NCI-H2081 (cell line): ENCODE measurements at regions not wholly inside any gene's neighbourhood (a gene's known extent, or its start where the extent isn't known, plus 50 kb on each side); places are given as distances from the start of the nearest gene placed in this dataset.
"Not testable (repeated sequence)": the region's sequence is repeated elsewhere in the genome, so short reads cannot be mapped to it uniquely, and the experiment has no call there.

Experiments
- DNase-seq, 2 experiments: peaks; one replicate each; lab custom pipeline; 2025; lab: John Stamatoyannopoulos, UW

DNA sequence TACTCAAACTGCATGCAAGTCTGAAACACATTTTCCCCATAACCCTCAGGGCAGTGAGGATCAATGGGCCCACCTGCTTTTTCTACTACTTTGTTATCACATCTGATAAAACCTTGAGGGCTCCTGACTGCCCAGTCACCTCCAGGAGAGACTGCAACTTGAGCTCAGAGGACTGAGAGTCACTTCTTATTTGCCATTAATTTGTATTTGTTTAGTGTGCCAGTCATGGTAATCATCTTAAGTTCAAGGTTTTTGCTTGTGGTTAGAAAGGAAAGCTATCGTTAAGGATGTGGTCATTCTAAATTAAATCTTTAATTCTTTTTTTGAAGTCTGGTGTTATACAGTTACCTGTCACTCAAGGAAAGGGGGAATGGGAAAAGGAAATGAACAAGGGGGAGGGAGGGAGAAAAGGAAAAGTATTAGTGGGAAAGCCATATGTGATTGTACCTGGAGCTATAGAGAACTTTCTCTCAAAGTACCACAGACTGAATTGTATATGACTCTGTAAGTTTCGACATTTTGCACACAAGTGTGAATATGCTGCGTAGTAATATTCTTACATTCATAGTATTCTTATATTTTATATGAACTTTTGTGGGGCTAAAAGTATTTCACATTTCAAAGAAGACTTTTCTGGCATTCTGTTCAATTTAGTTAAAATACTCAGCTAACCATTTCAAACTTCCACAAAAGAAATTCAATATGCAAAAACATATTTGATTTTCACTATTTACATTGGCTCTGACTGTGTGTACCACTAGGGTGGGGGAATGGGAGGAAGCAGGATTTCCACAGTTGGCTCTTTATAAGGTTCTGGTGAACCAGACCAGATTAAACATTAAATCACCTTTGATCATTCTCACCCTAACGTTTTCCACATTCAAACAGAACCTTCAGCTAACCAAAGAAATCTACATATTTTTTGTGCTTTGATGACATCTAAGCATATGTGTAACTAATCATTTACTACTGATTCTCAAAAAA is 166.5 kb upstream of the ATP11B start:
- DNase-seq, result peak in 1 of 2 experiments; percentile 38

DNA sequence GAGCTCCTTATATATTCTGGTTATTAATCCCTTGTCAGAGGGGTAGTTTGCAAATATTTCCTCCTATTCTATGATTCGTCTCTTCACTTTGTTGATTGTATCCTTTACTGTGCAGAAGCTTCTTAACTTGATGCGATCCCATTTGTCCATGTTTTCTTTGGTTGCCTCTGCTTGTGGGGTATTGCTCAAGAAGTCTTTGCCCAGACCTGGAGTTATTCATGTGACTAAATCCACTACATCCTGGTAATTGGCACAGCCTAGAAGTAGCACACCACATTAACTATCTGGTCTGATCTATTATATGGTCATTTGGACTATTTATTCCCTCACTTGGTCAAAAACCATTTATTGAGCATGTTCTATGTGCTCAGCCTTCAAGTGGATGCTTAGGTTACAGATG is 164.8 kb upstream of the ATP11B start:
- no peak for DNase-seq

DNA sequence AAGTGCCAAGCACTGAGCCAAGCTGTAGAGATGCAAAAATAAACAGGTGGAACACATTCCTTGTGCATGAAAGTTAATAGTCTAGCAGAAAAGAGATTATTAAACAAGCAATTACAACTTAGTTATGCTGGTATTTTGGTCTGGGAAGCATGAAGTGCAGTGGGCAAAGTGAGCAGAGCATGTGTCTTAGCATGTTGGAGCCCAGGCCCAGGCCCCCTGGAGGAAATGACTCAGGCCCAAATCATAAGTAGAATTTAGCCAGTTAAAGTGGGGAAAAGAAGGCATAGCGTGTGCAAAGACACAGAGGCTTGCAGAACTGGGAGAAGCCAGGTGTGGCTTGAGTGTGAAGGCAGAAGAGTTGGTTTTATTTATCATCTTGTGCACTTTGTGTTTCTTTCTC is 163.8 kb upstream of the ATP11B start:
- DNase-seq, result no peak

DNA sequence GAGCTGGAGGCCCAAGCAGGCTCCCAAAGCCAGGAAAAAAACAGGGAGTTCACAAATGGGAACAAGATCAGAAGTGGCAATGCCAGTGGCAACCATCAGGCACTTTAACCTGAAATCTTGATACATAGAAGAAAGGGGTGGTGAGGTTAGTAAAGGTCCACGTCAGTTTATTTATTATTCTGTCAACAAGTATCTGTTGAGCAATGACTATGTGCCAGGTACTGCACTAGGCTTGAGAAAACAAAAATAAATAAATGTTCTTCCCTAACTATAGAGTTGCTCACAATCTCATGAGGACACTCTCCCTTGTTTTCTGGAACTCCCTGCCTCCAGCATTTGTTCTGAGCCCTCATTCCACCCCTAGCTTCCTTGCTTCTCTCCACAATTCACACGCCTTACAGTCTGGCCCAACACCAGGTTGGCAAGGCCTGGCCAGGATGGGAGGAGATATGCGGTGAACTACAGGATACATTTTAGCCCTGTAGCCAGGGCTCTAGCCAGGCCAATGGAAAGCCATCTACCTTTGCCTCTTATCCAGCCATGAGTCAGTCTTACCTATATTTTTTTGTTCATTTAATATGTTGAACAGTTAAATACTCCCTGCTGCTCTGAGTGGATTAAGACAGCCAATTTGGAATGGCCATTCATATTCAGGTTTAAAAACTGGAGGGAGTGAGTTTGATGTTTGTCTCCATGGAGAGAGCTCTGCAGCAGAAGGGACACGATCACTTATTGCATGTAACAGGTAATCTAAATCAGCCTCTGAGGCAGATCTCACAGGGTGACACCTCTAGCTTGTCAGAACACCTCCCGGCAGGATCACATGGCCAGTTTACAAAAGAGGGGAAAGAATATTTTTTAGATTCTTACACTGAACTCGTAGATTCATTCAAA is 161.9 kb upstream of the ATP11B start:
- no peak for DNase-seq

DNA sequence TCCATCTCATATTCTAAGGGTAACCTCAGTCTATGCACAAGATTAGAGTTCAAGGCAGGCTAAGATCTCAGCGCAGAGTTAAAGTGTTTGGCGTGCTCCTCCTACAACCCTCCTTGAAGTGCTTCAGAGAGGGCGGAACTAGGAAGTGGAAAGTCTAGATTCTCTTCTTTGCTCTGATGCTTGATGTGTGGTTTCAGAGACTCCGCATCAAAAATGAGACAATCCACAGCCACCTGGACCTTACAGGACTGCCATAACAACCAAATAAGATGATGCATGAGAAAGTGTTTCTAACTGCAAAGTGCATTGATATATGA is 161.3 kb upstream of the ATP11B start:
- no peak for DNase-seq

DNA sequence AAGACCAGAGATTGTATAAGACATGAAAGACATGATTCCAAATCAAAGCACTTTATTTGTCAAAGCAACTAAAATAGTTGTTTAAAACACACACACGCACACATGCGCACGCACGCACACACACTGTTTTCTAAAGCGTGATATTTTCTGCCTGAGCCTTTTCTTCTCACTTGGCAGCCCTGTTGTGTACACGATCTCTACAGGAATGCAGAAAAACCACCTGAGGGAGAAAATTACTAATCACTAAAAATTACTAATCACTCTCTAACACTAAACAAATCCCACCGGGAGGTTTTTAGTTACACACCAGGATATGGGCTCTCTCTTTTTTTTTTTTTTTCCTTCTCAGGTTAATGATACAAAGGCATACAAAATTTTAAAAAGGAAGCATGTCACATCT is 160.1 kb upstream of the ATP11B start:
- DNase-seq, result no peak

DNA sequence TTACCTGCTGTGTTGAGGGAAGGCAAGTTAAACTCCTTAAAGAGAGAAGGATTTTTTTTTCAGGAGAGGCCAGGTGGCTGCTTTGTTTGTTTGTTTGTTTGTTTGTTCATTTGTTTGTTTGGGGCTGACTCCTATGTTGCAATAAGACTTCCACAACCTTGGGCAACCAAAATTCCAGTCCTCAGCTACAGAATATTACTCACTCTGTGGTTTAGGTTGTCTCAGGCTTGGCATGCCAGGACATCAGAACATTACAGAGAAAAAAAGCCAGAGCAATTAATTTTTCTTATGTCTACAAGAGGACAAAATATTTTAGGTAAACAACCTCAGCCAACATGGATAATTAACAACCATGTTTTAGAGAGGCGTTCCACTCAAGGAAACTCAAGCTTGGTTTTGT is 156.7 kb upstream of the ATP11B start:
- no peak for DNase-seq

DNA sequence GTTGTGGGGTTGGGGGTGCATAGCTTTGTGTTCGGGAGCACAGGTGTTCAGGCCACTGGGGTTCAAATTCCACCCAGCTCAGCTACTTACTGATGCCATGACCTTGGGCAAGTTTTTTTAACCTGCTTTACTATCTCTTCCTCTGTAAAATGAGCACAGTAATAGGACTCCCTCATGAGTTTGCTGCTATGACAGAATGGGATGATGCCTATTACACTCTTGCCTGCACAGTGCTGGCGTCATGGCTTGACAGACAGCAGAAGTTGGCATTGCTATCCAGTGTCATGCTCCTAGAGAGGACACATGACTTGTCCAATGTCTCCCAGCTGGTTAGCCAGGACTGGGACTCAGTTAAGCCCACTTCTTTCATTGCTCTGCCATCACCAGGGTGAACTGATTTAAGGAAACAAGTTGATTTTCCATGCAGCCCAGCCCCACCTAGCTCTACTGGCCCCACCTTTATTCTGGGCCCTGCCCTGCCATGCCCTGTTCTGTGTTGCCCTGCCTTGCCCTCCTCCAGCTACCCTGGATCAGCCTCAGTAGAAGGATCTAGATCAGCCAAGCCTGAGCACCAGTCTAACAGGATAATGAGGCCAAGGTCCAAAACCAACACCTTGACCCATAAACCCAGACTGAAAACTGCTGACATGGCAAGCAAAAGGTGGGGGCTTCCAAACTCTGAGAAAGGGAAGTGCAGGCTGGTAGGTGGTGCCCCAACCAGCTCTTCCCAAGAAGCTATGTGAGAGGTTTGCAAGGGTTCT is 155.8 kb upstream of the ATP11B start:
- no peak for DNase-seq

DNA sequence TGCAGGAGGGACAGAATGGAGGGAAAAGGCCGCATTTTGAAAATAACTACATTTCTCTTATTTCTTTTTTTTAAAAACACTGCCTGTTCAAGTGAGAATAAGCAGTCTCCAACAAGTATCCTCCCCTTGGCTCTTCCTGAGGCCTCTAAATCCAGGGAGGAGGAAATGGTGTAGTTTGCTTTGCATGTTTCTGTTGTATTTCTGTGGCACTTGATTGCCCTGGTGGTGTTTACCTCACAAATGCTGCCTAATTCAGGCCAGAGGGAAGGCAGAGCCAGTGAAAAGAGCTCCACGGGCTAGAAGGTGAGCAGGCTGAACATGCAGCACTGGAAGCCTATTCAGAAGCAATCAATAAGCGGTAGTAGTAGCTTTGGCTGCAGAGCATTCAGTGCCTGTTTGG is 149.3 kb upstream of the ATP11B start:
- DNase-seq, result no peak

DNA sequence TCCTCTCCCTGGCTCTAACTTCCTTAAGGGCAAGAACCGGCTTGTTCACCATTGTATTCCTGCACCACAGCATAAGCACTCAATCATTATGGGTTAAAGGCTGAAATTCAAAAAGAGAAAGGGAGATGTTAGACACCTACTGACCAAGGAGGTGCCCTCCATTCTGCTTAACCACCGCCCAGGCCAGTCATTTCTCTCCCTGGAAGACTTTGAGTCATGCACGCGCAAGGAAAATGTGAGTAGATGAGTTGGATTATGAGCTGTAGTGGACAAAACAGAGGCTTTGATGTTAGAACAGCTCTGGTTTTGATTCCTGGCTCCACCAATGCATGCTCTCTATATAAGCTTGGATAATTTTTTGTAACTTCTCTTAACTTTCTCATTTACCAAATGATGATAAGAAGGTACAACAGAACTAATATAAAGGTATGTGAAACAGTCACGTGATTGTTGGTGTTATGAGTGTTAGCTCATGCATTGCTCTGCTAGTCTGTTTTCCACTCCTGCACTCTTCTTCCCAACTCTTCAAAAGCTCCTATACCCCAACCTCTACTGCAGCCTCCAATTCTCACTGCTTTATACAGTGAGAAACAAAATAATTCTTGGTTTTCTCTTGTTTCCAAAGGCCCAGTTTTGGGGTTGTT is 148.4 kb upstream of the ATP11B start:
- DNase-seq, result no peak

DNA sequence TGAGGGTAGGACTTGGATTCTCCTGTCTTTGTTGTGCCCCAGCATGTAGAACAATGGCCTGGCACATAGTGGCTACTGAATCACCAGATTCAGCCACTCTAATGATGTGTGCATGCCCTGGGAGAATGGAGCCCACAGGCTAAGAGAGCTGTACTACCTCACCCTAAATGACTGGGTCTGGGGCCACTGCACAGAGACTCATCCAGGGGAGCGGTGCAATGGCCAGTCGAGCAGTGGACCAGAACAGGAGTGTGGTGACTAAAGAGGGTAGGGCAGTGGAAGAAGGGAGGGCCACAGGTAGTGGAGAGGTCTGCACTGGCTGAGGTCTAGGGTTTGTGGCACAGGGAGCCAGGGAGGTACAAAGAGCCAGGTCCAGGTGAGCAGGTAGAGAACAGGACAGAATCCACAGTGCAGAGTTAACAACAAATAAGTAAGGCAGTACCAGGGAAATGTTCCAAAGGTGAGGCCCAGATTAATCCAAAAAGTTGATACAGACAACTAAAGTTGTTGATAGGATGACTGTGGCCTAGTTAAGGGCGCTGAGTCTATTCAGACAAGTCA is 142.7 kb upstream of the ATP11B start:
- no peak for DNase-seq

DNA sequence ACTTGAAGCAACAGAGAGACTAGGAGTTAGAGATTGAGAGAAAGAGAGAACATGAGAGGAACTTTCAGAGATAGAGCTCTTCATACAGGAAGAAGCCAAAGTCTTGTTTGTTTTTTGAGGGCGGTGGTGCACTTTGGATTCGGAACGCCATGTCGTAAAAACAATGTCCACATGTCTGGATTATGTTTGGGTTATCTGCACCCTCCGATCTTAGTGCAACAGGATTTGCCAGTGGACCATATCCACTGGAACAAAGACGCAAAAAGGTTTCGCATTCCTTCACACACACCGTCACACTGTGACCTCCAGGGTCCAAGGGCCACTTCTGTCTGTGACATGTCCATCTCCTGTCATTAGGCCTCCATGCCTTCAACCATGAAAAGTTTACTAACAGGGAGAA is 141.8 kb upstream of the ATP11B start:
- DNase-seq, result no peak

DNA sequence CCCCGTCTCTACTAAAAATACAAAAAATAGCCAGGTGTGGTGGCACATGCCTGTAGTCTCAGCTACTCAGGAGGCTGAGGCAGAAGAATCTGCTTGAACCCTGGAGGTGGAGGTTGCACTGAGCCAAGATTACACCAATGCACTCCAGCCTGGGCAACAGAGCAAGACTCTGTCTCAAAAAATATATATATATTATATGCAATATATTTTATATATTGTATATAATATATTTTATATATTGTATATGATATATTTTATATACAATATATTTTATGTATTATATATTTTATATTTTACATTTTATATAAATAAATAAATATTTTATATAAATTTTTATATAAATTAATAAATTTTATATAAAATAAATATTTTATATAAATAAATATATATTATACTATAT is 140.2 kb upstream of the ATP11B start:
- DNase-seq, result not testable (repeated sequence)

DNA sequence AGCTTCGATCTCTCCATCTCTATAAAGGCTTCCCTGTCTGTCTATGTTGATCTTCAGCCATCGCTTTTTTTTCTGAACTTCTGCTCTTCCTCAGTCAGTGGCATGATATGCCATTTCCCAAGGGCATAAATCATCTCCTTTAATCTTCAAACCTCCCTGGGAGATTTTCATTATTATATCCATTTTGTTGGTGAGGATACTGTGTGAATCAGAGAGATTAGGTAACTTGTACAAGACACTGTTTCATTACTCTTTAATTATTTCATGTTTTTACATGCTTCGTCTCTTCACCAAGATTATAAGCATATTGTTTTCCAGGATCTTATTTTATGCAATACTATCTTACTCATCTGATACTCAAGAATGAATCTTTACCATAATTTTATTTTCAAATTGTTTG is 124.8 kb upstream of the ATP11B start:
- DNase-seq, result no peak

DNA sequence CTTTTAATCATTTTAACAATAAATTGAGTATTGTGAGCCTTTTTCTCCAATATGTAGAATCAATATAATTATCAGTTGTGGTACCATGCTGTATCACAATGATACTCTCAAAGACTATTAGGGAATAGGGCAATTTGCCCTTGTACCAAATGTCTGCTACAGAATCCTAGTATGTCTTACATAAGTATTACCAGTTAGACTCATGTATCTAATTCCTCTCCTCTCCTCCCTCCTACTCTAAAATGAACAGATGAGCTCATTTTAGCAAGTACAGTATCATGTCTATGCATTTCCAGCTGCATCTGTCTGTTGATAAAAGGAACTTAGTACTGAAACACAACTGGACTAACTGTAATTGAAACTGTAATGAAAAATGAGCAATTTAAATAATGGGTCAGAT is 124.3 kb upstream of the ATP11B start:
- no peak for DNase-seq

DNA sequence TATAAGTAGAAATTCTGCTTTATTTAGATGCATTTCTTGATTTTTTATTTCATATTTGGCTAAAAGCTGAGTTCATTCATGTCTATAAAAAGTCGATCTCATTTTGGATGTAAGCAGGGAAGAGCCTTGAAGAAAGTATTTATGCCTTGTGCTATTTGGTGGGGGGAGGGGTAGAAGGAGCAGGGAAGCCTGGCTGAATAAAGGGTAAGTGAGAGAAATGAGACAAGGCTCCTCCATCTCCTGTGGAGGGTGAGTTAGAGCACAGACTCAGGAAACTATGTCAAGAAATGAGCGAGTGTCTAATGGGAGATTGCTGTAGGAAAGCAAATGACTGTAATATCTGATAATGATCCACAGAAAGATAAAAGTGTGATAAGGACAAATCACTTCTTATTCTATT is 121.8 kb upstream of the ATP11B start:
- DNase-seq, result no peak

DNA sequence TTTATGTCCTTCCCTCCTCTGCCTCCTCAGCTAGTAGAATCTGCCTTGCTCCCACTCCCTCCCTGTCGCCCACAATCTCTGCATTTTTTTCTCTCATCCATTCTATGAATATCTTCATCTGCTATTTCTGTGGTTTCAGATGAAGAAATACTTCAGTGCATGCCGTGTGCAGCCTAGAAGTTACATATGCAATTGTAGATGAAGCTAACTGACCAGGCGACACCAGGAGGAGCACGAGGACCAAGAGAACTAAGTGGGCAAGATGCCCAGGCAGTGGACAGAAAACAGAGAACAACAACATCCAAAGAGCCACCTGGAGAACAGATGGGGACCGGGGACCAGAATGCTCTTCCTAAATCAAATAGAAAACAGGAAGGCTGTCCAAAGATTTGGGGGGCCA is 121.4 kb upstream of the ATP11B start:
- no peak for DNase-seq

DNA sequence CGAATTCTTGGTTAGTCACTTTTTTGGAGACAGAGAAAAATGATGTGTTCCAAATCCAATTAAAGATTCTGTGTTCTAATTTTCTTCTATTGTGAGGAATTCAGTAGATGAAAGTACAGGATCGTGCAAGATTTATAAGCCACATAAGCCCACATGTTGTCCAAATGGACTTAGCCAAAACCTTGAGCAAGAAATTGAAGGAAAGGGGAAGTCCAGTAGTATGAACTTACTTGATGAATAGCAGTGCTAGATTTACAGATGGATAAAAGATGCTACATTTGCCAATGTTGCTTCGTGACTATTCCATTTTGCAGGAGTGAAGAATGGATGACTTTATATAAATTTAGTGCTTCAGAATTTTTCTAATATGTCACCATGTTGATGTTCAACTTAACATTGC is 120.0 kb upstream of the ATP11B start:
- no peak for DNase-seq

DNA sequence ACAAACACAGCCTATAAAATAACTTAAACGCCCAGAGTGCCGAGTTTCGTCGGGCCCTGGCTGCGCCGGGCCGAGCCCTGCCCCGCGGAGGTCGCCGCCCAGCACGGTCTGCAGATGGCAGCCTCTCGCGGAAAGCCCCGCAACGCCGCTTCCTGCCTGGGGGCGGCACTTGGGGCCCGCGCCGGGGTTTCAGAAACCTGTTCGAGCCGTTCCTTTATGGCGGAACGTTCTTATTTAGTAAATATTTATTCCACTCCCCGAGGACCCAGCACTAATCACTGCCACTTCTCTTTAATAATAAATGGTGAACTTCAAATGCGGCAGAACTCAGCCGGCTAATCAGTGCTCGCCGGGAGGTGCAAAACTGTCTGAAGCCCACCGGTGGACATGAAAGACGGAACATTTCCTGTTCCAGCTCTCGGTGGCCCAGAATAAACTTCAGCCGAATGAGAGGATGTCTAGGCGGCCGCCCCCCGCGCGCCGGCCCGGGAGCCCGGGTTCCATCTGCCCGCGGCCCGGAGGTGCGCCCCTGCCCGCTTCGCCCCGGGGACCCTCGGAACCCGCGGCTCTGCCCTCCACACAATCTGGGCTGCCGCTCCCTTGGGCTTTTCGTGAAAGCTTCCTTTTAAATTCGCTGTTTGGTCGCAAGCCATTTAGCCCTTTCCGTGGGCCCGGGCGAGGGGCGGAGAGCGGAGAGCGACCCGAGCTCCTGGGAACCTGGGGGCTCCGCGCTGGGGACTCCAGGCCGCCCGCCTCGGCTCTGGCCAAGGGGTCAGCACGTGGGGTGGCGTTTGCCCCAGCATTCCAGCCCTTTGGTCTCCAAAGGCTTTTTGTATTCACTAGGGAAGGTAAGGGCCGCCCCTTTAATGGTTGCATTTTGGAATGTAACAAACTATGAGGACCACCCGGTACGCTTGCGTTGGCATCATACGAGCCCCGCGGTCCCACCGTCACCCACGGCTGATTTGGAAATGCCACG is 110.8 kb upstream of the ATP11B start:
- peak; percentile 62 to 68 for DNase-seq

DNA sequence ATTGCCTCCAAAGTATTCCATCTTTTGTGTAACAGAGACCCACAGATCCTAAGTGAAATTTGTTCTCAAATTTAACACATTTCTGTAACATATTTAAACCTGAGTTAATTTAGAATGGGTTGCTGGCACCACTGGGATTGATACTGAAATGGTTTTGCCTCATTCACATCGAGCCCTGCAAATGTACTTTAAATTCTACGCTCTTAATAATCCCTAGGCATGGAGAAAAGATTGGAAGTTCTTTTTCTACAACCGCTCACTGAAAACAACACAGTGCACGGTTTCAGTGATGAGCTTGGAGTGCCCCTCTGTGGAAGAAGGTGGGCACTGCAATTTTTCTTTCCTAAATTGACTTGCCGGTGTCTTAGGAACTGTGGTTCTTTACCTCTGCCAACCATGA is 109.9 kb upstream of the ATP11B start:
- peak; percentile 91 to 92 for DNase-seq
